ENCODE measurements at regions not wholly inside any gene's neighbourhood (a gene's known extent, or its start where the extent isn't known, plus 50 kb on each side); places are given as distances from the start of the nearest gene placed in this dataset.

- no peak for FAIRE-seq
Observed at GRCh38 chr18:78538669-78539440, 440.8 kb upstream of the SALL3 start.

GRCh38 chr18:78540636-78541529, 438.7 kb upstream of the SALL3 start:
- FAIRE-seq (no peak), DNase-seq (ENCODE audit: insufficient read length, low spot score) (no peak)

More at GRCh38 chr18:78538669-78539440, 440.8 kb upstream of the SALL3 start:
- no peak for DNase-seq (ENCODE audit: insufficient read length, low spot score)

GRCh38 chr18:78542204-78542603, 437.4 kb upstream of the SALL3 start:
- DNase-seq (ENCODE audit: insufficient read length, low spot score) (no peak), FAIRE-seq (no peak)

- DNase-seq (ENCODE audit: insufficient read length, low spot score) (no peak), FAIRE-seq (no peak)
Observed at GRCh38 chr18:78543201-78543725, 436.4 kb upstream of the SALL3 start.

GRCh38 chr18:78546281-78546680, 433.3 kb upstream of the SALL3 start:
- FAIRE-seq (no peak), DNase-seq (ENCODE audit: insufficient read length, low spot score) (no peak)

GRCh38 chr18:78547817-78548216, 431.8 kb upstream of the SALL3 start:
- DNase-seq (ENCODE audit: insufficient read length, low spot score), result no peak
- FAIRE-seq, result no peak

GRCh38 chr18:78548261-78549058, 431.2 kb upstream of the SALL3 start:
- FAIRE-seq (no peak), DNase-seq (ENCODE audit: insufficient read length, low spot score) (no peak)

- DNase-seq (ENCODE audit: insufficient read length, low spot score) (no peak), FAIRE-seq (no peak)
Observed at GRCh38 chr18:78549971-78550370, 429.6 kb upstream of the SALL3 start.

- FAIRE-seq, result no peak
- no peak for DNase-seq (ENCODE audit: insufficient read length, low spot score)
Observed at GRCh38 chr18:78554944-78555608, 424.5 kb upstream of the SALL3 start.

- DNase-seq (ENCODE audit: insufficient read length, low spot score) (no peak), FAIRE-seq (no peak)
Observed at GRCh38 chr18:78557371-78557770, 422.2 kb upstream of the SALL3 start.

- no peak for FAIRE-seq
Observed at GRCh38 chr18:78558101-78558810, 421.4 kb upstream of the SALL3 start.

GRCh38 chr18:78558948-78559347, 420.7 kb upstream of the SALL3 start:
- FAIRE-seq, result no peak
- DNase-seq (ENCODE audit: insufficient read length, low spot score), result no peak

More at GRCh38 chr18:78558101-78558810, 421.4 kb upstream of the SALL3 start:
- DNase-seq (ENCODE audit: insufficient read length, low spot score), result no peak

GRCh38 chr18:78559584-78559983, 420.0 kb upstream of the SALL3 start:
- FAIRE-seq (no peak), DNase-seq (ENCODE audit: insufficient read length, low spot score) (no peak)

- DNase-seq (ENCODE audit: insufficient read length, low spot score) (no peak), FAIRE-seq (no peak)
Observed at GRCh38 chr18:78561757-78562510, 417.7 kb upstream of the SALL3 start.

GRCh38 chr18:78562531-78562961, 417.1 kb upstream of the SALL3 start:
- DNase-seq (ENCODE audit: insufficient read length, low spot score) (no peak), FAIRE-seq (no peak)

- DNase-seq (ENCODE audit: insufficient read length, low spot score) (no peak), FAIRE-seq (no peak)
Observed at GRCh38 chr18:78563110-78563509, 416.5 kb upstream of the SALL3 start.

GRCh38 chr18:78564030-78564429, 415.6 kb upstream of the SALL3 start:
- no peak for DNase-seq (ENCODE audit: insufficient read length, low spot score)
- no peak for FAIRE-seq

GRCh38 chr18:78564518-78564917, 415.1 kb upstream of the SALL3 start:
- FAIRE-seq, result no peak
- DNase-seq (ENCODE audit: insufficient read length, low spot score), result no peak

- FAIRE-seq (no peak), DNase-seq (ENCODE audit: insufficient read length, low spot score) (no peak)
Observed at GRCh38 chr18:78565240-78565639, 414.4 kb upstream of the SALL3 start.
